HG03460 (cell line): ENCODE measurements at regions not wholly inside any gene's neighbourhood (a gene's known extent, or its start where the extent isn't known, plus 50 kb on each side); places are given as distances from the start of the nearest gene placed in this dataset.

Experiments
- ATAC-seq: cut with Tn5 transposase; IDR thresholded peaks from one replicate; pipeline ENCODE4 v1.9.1; 2021; ENCODE audit not compliant: unreplicated experiment

DNA sequence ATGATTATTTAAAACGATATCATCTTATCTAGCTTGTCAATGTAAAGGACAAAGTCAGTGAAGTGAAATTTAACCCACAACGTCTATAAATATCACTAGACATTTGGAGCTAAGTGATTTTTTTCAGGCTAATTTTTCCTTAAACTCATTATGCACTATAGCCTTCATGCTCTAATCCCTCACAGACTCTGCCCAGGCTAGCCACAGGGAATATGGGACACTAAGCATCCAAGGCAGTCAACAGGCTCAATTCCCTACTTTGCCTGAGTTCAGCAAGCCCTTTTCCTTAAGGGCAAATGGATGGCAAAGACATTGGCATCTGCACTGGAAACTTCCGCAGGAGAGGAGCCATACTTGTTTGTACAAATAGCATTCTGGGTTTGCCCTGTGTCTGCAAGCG is 577.0 kb downstream of the LMO4 start:
- no peak for ATAC-seq

DNA sequence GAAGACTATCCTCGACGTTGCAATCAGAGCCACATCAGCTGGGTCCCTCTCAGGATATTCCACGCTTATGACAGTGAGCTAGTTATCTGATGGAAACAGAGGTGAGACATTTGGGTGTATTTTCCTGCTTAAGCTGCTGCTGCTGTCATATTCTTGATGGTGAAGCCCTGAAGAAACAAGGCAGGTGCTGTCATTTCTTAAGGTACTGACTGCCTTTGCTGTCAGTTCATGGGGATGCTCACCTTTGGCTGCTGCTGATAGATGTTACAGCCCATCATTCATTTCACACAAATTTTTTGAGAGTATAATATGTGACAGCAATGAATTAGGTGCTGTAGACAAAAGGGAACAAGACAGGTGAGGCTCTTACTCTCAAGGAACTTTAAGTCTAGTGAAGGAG is 577.4 kb downstream of the LMO4 start:
- no peak for ATAC-seq

DNA sequence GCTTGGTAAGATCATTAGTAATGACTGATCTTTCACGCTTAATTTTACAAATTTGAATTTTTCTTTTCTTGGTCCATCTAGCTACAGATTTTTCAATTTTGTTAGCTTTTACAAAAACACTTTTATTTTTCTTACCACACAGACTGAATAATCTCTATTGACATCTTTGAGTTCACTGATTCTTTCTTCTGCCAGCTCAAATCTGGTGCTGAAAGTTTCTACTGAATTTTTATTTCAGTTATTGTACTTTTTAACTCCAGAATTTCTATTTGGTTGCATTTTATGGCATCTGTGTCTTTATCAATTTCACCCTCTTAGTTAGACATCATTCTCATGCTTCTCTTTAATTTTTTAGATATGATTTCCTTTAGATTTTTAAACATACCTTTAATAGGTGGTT is 584.7 kb downstream of the LMO4 start:
- no peak for ATAC-seq

- ATAC-seq = no peak
Observed at GRCh38 chr1:87914396-87914795, 585.7 kb downstream of the LMO4 start.

DNA sequence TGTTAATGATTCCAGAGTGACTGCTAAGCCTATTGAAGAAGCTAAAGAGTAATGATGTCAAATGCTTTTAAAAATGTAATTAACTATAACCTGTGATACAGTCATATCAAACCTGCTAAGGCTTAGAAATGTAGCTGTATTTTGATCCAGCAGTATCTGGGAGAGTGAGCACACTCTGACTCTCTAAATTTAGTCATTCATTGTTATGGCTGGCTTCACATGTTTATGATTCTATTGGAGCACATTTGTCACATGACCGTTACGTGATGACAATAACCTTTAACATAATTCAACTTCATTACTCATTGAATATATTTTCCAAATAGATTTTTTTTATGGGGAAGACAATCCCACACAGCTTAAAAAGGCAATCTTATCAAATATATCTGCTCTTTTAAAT is 587.1 kb downstream of the LMO4 start:
- ATAC-seq = no peak

- ATAC-seq = no peak
Observed at GRCh38 chr1:87916965-87917364, 588.3 kb downstream of the LMO4 start.

DNA sequence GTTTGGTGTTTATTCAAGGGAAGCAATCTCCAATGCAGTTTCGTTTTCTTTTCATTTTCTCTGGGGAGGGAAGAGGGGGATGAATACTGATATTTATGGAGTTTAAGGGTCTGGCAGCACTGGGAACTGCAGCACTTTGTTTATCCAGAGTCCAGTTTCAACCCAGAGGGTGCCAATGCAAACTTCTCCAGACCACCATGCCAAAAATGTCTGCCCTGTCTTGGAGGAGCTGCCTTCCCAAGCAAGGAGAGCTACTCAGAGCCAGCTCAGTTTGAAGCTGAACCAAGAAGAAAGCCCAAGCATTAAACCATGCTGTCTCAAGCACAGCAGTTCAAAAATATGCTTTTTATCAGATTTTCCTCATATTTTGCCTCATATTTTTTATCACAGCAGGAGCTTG is 589.7 kb downstream of the LMO4 start:
- no peak for ATAC-seq

- ATAC-seq = no peak
Observed at GRCh38 chr1:87922885-87923284, 594.2 kb downstream of the LMO4 start.

DNA sequence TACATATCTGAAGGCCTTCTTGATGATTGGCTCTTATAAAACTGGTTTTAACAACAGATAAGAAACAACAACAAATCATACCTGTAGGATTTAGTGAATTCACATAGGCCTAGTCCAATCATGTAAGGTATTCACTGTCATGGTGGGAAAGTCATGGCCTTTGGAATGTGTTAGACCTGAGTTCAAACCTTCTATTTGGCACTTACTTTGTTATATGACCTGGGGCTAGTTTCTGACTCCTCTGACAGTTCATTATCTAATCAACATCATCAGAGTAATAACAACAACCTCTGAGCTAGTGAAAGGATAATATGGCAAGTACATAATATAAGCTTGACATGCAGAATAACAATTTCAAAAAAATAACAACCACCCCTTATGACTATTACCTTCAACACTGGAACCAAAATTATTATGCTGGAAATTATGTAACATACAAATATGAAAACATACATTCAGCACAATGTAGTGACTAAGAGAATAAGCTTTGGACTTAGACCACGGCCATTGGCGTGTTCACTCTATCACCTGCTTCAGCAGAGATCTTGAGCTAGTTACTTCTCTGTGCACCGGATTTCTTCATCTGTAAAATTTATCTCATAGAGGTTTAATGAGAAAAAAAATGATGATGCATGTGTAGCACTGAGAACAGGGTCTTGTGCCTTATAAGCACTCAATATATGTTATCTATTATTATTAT is 597.6 kb downstream of the LMO4 start:
- no peak for ATAC-seq

DNA sequence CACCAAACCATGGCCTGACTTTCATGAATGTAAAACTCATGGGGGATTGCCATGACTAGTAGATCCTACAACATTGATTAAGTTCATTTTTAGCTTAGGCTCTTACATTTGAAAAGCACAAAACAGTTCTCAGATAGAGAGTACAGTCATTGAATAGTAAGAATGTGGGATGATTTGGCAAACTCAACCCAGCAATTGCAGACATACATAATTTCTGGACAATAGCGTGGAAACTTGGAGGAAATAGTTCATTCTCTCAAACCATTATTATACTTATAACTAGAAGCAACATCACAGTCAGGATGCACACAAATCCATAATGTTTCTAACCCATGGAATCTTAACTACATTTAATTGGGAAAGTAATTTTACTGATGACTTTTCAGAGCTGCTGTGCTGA is 598.2 kb downstream of the LMO4 start:
- ATAC-seq = no peak

DNA sequence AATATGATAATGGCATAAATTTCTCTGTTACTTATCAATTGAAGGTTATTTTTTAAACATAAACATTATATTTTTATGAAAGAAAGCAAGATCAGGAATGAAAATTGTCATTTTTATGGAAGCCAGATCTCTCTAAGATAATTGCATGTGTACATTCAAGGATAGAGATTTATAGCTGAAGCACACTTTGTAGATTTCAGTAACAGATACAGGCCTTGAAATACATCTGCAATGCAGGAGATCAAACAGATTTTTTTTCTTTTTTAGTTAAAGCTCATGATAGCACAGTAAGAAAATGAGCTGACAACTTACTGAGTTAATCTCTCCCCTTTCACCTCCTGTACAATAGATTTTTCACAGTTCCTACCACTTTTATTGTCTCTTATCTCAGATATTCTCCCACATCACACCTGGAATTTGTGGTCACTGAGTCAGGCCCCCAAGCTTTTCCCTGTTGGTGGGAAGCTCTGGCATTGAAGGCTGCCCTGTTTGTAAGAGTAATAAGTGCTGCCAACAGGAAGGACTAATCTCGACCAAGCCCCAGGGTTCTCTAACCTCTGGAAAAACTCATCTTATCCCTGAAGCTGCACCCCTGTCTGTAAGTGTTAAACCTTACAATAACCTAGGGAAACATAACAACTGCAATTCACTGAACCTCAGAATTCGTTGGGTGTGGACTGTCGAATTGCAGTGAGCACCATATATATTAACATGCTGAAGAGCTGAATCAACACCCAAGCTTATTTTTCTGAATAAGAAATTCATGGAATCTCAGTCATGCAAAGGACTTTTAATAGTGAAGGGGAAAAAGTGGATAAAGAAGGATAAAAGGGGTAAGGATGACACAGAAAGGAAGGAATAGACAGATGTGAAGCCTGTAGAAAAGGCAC is 599.0 kb downstream of the LMO4 start:
- ATAC-seq = no peak

DNA sequence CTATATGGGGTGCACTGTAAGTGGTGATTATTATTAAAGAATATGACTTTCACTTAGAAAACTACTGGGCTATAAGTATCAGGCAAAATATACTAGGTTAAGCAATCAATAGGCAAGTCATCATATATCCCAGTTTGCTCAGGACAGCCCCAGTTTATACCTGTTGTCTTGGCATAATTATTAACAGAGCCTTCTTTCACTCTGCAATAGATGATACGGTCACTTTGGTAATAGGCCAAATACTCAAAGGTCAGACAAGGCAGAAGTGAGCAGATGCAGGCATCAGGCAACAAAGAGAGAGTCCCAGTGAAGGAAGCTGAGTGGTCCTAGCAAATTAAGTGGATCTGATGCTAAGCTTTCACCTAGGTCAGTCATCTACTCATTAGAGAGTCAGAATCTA is 599.9 kb downstream of the LMO4 start:
- ATAC-seq = no peak

GRCh38 chr1:87929906-87930305 is 601.2 kb downstream of the LMO4 start:
- no peak for ATAC-seq

- ATAC-seq = no peak
Observed at GRCh38 chr1:87930796-87931195, 602.1 kb downstream of the LMO4 start.

- no peak for ATAC-seq
Observed at GRCh38 chr1:87933171-87933570, 604.5 kb downstream of the LMO4 start.

DNA sequence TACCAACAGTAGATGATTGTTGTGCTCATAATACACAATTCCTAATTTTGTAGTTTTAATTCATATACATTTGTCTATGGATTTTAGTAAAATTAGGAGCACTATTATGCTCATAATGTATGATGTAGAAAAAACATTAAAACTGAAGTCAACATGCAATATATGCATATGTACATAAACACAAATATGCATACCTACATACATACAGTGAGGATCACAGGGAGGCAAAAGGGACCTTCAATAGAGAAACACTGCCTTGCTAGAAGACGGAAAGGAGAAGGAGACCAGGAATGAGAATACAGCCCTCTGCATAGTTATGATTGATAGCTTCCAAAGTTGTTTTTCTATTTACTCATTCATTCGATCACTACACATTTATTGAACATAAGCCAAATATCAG is 606.5 kb downstream of the LMO4 start:
- ATAC-seq = no peak

DNA sequence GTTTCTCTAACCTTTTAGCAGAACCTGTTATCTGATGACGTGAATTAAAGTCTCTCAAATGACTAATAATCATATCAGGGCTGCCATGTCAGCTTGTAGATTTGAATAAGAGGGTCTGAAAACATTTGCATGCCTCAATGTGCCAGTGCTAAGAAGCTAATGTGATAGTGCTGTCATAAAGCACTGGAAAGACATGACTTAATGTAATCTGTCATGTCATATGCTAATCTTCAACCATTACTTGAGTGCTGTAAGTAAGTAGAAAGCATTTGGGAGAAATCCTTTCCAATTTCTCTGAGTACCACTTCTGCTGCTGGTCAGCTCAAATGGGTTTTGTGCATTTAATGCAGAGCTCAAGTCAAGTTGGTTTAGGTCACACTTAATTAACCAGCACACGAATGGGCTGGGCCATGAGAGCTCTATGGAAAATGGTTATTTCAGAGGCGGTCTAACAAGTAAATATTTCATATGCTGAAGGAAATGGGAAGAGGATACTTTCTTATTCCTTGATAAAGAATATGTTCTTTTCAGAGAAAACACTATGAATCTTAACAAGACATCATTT is 609.2 kb downstream of the LMO4 start:
- ATAC-seq = no peak

DNA sequence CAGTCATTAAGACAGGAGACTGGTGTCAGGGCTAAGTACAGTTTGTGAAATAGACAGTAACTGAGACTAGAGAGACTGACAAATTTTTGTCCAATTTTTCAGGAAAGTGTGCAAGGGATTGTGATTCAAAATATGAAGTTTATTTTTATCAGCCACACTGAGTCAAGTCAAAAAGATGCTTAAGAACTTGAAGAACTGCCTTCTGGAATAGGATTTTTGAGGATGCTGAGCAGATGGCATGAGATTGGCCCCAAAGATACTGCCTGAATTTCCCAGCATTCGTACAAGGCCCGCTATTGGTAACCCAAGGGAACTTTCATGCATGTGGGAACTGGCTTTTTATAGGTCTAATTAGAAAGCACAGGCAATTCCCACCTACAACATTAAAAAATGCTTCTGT is 610.0 kb downstream of the LMO4 start:
- no peak for ATAC-seq

- ATAC-seq = no peak
Observed at GRCh38 chr1:87939444-87939843, 610.8 kb downstream of the LMO4 start.

DNA sequence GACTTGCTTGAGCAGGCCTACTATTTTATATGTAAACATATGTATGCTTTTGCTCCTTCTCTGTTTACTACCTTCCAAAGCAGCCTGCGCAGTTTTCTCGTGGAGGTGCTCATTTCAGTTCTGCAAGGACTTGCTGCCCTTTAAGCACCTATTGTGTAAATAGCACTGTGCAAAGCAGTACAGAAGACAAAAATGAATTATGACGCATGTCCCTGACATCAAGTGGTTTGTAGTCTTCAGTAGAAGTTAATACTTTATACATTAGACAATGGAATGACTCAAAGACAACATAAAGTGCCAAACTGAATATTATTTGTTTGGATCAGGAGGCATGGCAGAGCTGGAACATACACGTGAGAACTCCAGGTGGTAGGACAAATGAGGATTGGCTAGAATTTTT is 611.7 kb downstream of the LMO4 start:
- ATAC-seq = no peak

- ATAC-seq = no peak
Observed at GRCh38 chr1:87941337-87941946, 612.8 kb downstream of the LMO4 start.

- ATAC-seq = no peak
Observed at GRCh38 chr1:87942165-87942564, 613.5 kb downstream of the LMO4 start.
